ENCODE measurements at regions not wholly inside any gene's neighbourhood (a gene's known extent, or its start where the extent isn't known, plus 50 kb on each side); places are given as distances from the start of the nearest gene placed in this dataset.

DNA sequence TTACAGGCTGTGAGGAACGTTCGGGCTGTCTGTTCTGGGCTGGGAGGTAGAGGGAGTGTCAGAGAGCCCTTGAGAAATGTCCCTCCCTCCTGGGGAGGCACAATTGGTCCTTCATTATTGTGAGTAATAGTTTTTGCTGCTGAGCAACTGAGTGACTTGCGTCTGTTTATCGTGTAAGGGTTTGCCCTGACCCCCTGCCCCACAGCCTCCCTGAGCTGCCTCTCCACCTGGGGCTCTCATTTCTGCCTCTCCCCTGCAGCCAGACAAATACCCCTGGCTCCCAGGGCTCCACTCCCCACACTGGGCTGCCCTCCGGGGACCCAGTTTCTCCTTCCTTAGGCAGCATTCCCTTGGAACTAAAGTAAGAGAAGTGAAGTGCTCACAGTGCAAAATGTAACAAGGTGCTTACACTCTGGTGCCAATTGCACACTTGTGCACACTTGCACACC is 174.9 kb upstream of the MVB12B start:
- TF ChIP-seq, protein P1, sequence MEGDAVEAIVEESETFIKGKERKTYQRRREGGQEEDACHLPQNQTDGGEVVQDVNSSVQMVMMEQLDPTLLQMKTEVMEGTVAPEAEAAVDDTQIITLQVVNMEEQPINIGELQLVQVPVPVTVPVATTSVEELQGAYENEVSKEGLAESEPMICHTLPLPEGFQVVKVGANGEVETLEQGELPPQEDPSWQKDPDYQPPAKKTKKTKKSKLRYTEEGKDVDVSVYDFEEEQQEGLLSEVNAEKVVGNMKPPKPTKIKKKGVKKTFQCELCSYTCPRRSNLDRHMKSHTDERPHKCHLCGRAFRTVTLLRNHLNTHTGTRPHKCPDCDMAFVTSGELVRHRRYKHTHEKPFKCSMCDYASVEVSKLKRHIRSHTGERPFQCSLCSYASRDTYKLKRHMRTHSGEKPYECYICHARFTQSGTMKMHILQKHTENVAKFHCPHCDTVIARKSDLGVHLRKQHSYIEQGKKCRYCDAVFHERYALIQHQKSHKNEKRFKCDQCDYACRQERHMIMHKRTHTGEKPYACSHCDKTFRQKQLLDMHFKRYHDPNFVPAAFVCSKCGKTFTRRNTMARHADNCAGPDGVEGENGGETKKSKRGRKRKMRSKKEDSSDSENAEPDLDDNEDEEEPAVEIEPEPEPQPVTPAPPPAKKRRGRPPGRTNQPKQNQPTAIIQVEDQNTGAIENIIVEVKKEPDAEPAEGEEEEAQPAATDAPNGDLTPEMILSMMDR (conservative IDR thresholded peaks at IDR 0.05 in 1 of 2, IDR thresholded peaks at IDR 0.05 in 1 of 2; ENCODE audit: low read depth in 1 of 2, low read length in 2 of 2), result no peak
- TF ChIP-seq EZH2 (IDR thresholded peaks at IDR 0.05; ENCODE audit: low read length, missing control alignments), result no peak

Measured in fibroblast of lung (primary cell).